GM23338 (cell line): ENCODE measurements at regions not wholly inside any gene's neighbourhood (a gene's known extent, or its start where the extent isn't known, plus 50 kb on each side); places are given as distances from the start of the nearest gene placed in this dataset.

Experiments used
- ATAC-seq: fragments of 200-7000 bp; cut with Tn5 transposase; 3 replicates; pipeline ENCODE4 v1.9.1; 2020
- DNase-seq: peaks from one replicate; pipeline ENCODE4 v3.0.0-alpha.2; 2015; ENCODE audit warnings: low spot score
- H2AFZ ChIP-seq: fragments of 200-600 bp; sonication (generic); 2 replicates; pipeline ENCODE4 v1.8.0; 2016; ENCODE audit warnings: antibody characterized with exemption, mild to moderate bottlenecking, moderate library complexity
- H3F3A ChIP-seq: fragments of 200-600 bp; sonication (generic); replicated peaks from 2 replicates; pipeline ENCODE4 v1.8.0; 2017; ENCODE audit warnings: antibody characterized with exemption, mixed run types, low read depth
- H3K27ac ChIP-seq: fragments of 200-600 bp; sonication (generic); 2 replicates; pipeline ENCODE4 v1.6.1; 2016; ENCODE audit warnings: low read depth
- H3K27me3 ChIP-seq: fragments of 200-600 bp; sonication (generic); 2 replicates; pipeline ENCODE4 v1.8.0; 2016; ENCODE audit warnings: mild to moderate bottlenecking, mixed run types, moderate library complexity; ENCODE audit not compliant: insufficient read depth
- H3K36me3 ChIP-seq: fragments of 200-600 bp; sonication (generic); 2 replicates; pipeline ENCODE4 v1.8.0; 2016; ENCODE audit warnings: mild to moderate bottlenecking; ENCODE audit not compliant: insufficient read depth
- H3K4me1 ChIP-seq: fragments of 200-600 bp; sonication (generic); 2 replicates; pipeline ENCODE4 v1.8.0; 2016; ENCODE audit warnings: mild to moderate bottlenecking, moderate library complexity; ENCODE audit not compliant: insufficient read depth
- H3K4me2 ChIP-seq: fragments of 200-600 bp; sonication (generic); 2 replicates; pipeline ENCODE4 v1.7.1; 2017; ENCODE audit warnings: mixed run types
- H3K4me3 ChIP-seq: fragments of 200-600 bp; sonication (generic); 2 replicates; pipeline ENCODE4 v1.6.1; 2016; ENCODE audit warnings: mixed run types
- H3K79me2 ChIP-seq: fragments of 200-600 bp; sonication (generic); replicated peaks from 2 replicates; pipeline ENCODE4 v1.8.0; 2017; ENCODE audit warnings: mild to moderate bottlenecking; ENCODE audit not compliant: insufficient read depth
- H3K9me2 ChIP-seq: fragments of 200-600 bp; sonication (generic); 2 replicates; pipeline ENCODE4 v1.8.0; 2017; ENCODE audit not compliant: insufficient read depth
- H4K20me1 ChIP-seq: fragments of 200-600 bp; sonication (generic); replicated peaks from 2 replicates; pipeline ENCODE4 v1.8.0; 2017; ENCODE audit warnings: mild to moderate bottlenecking; ENCODE audit not compliant: insufficient read depth
- H3K27ac Mint-ChIP-seq: 2 replicates; pipeline ENCODE4 v1.8.0; 2020; ENCODE audit warnings: inconsistent platforms, mild to moderate bottlenecking, moderate library complexity, mixed read lengths
- H3K27me3 Mint-ChIP-seq: 3 replicates; pipeline ENCODE4 v1.8.0; 2022; ENCODE audit warnings: low read depth, mild to moderate bottlenecking, moderate library complexity, mixed read lengths, inconsistent platforms; ENCODE audit not compliant: insufficient read depth, poor library complexity
- H3K36me3 Mint-ChIP-seq: 3 replicates; pipeline ENCODE4 v1.8.0; 2021; ENCODE audit warnings: low read depth, mild to moderate bottlenecking, inconsistent platforms, moderate library complexity, mixed read lengths
- H3K4me1 Mint-ChIP-seq: 3 replicates; pipeline ENCODE4 v1.8.0; 2020; ENCODE audit warnings: mild to moderate bottlenecking, inconsistent platforms, mixed read lengths
- H3K4me3 Mint-ChIP-seq: 3 replicates; pipeline ENCODE4 v1.8.0; 2021; ENCODE audit warnings: moderate library complexity, mild to moderate bottlenecking, inconsistent platforms, mixed read lengths
- H3K9me3 Mint-ChIP-seq: 3 replicates; pipeline ENCODE4 v1.8.0; 2020; ENCODE audit warnings: moderate library complexity, mild to moderate bottlenecking, inconsistent platforms, mixed read lengths
- CREB1 ChIP-seq: fragments of 250-450 bp; sonication (Bioruptor Pico); IDR thresholded peaks from 2 replicates; pipeline ENCODE4 v1.5.0; 2020; ENCODE audit warnings: low read depth, mild to moderate bottlenecking, moderate library complexity
- CTCF ChIP-seq, 2 experiments: fragments of 200-600 bp in 1 of 2; sonication (generic) in 1 of 2; conservative IDR thresholded peaks; 2 replicates each; pipeline versions ENCODE4 v1.5.1 to v1.6.1; 2016 to 2017; ENCODE audit warnings: antibody characterized with exemption in 2 of 2, low read depth in 2 of 2, mild to moderate bottlenecking in 2 of 2, moderate library complexity in 1 of 2
- EZH2 ChIP-seq: fragments of 200-600 bp; sonication (generic); IDR thresholded peaks from one replicate; pipeline ENCODE4 v1.8.0; 2017; ENCODE audit warnings: antibody characterized with exemption, mild to moderate bottlenecking, low read depth; ENCODE audit not compliant: unreplicated experiment
- EZH2phosphoT487 ChIP-seq: fragments of 200-600 bp; sonication (generic); IDR thresholded peaks from one replicate; pipeline ENCODE4 v1.8.1; 2018; ENCODE audit warnings: antibody characterized with exemption; ENCODE audit not compliant: unreplicated experiment
- JUNB ChIP-seq: IDR thresholded peaks from one replicate; pipeline ENCODE4 v1.6.1; 2016; ENCODE audit warnings: antibody characterized with exemption; ENCODE audit not compliant: unreplicated experiment
- NANOG ChIP-seq: IDR thresholded peaks from 2 replicates; pipeline ENCODE4 v1.6.1; 2016; ENCODE audit warnings: antibody characterized with exemption, borderline replicate concordance
- REST ChIP-seq: IDR thresholded peaks from one replicate; pipeline ENCODE4 v1.6.1; 2018; ENCODE audit warnings: antibody characterized with exemption; ENCODE audit not compliant: unreplicated experiment
- ZNF331 ChIP-seq: fragments of 250-450 bp; sonication (Bioruptor Pico); IDR thresholded peaks from 2 replicates; pipeline ENCODE4 v1.5.0; 2020; ENCODE audit warnings: low read depth, mild to moderate bottlenecking, moderate library complexity
- ZNF462 ChIP-seq: fragments of 250-450 bp; sonication (Bioruptor Pico); IDR thresholded peaks from 2 replicates; pipeline ENCODE4 v1.5.0; 2020; ENCODE audit warnings: mild to moderate bottlenecking, moderate library complexity

GRCh38 chr14:35211067-35211466 lies 81.1 kb upstream of the PSMA6 start:
- H3K27me3 Mint-ChIP-seq: peaks cover 2% of the 10 kb centered on the region
- no peaks in the 10 kb centered on the region for H3K36me3 Mint-ChIP-seq
- TF ChIP-seq ZNF331 (no peak), CREB1 (CRISPR knock-in tag) (no peak), EZH2 (no peak), EZH2phosphoT487 (no peak)
- H2AFZ ChIP-seq: no peak overlapping the region
- H3K4me2 ChIP-seq: no peak overlapping the region
- H3K79me2 ChIP-seq: no peaks in the 10 kb centered on the region
- H3K4me1 Mint-ChIP-seq: peaks cover 4% of the 10 kb centered on the region
- H3K27ac Mint-ChIP-seq: no peak overlapping the region
- DNase-seq (no peak), ATAC-seq (no peak)
- no peaks in the 10 kb centered on the region for H4K20me1 ChIP-seq
- no peak overlapping the region for H3K4me3 Mint-ChIP-seq
- no peaks in the 10 kb centered on the region for H3K36me3 ChIP-seq
- H3K9me3 Mint-ChIP-seq: no peaks in the 10 kb centered on the region
- no peaks in the 10 kb centered on the region for H3K9me2 ChIP-seq
- H3K27me3 ChIP-seq: no peaks in the 10 kb centered on the region
- H3F3A ChIP-seq: no peaks in the 10 kb centered on the region
- H3K4me3 ChIP-seq: no peak overlapping the region
- H3K4me1 ChIP-seq: no peaks in the 10 kb centered on the region
- no peak overlapping the region for H3K27ac ChIP-seq

GRCh38 chr14:35212471-35213142 lies 79.6 kb upstream of the PSMA6 start:
- no peak for ATAC-seq
- H3K27ac ChIP-seq: no peak overlapping the region
- H2AFZ ChIP-seq: no peak overlapping the region
- Mint-ChIP-seq H3K4me3 (no peak overlapping the region), H3K27me3 (peaks cover 2% of the 10 kb centered on the region), H3K9me3 (no peaks in the 10 kb centered on the region), H3K36me3 (no peaks in the 10 kb centered on the region), H3K27ac (no peak overlapping the region), H3K4me1 (peaks cover 4% of the 10 kb centered on the region)
- no peaks in the 10 kb centered on the region for H3K36me3 ChIP-seq
- no peak overlapping the region for H3K4me2 ChIP-seq
- H3K79me2 ChIP-seq: no peaks in the 10 kb centered on the region
- no peaks in the 10 kb centered on the region for H4K20me1 ChIP-seq
- no peak overlapping the region for H3K4me3 ChIP-seq
- H3F3A ChIP-seq: no peaks in the 10 kb centered on the region
- no peaks in the 10 kb centered on the region for H3K27me3 ChIP-seq
- no peaks in the 10 kb centered on the region for H3K4me1 ChIP-seq
- DNase-seq: no peak
- H3K9me2 ChIP-seq: no peaks in the 10 kb centered on the region
- TF ChIP-seq JUNB (no peak), REST (no peak), EZH2 (no peak), CTCF (conservative IDR thresholded peaks at IDR 0.05; ENCODE audit: low read depth in 2 of 2) (no peak), ZNF462 (CRISPR knock-in tag) (no peak), NANOG (no peak)
